Body of pancreas (tissue), 4 donors: ENCODE measurements at regions not wholly inside any gene's neighbourhood (a gene's known extent, or its start where the extent isn't known, plus 50 kb on each side); places are given as distances from the start of the nearest gene placed in this dataset.

ENCODE experiments used
- ATAC-seq: fragments of 150-250 bp; one replicate; pipeline ENCODE4 v1.9.1; 2016
- DNase-seq, 4 donors: peaks; one replicate each; pipeline ENCODE4 v3.0.0-alpha.2; 2019
- H3K27ac ChIP-seq, 4 donors: fragments of 200-600 bp; sonication (generic); 1 replicate in 3 of 4; 2 replicates in 1 of 4; pipeline versions ENCODE4 v1.5.1 to v1.6.1; 2016 to 2019; ENCODE audit warnings: mild to moderate bottlenecking in 1 of 4, mixed read lengths in 1 of 4, moderate library complexity in 1 of 4
- H3K27me3 ChIP-seq, 2 donors: fragments of 200-600 bp; sonication (generic); one replicate each; pipeline ENCODE4 v1.6.0; 2016; ENCODE audit warnings: mild to moderate bottlenecking in 1 of 2
- H3K36me3 ChIP-seq, 2 donors: fragments of 200-600 bp; sonication (generic); replicated peaks in 1 of 2; 2 replicates each; pipeline ENCODE4 v1.5.1; 2016; ENCODE audit warnings: low read depth in 2 of 2; ENCODE audit not compliant: insufficient read depth in 1 of 2
- H3K4me1 ChIP-seq: fragments of 200-600 bp; sonication (generic); one replicate; pipeline ENCODE4 v1.6.0; 2016
- H3K4me3 ChIP-seq, 2 donors: fragments of 200-600 bp; sonication (generic); 1 replicate in 1 of 2; 2 replicates in 1 of 2; pipeline ENCODE4 v1.5.1; 2016 to 2019
- H3K9me3 ChIP-seq, 3 donors: fragments of 200-600 bp; sonication (generic); 1 replicate in 2 of 3; 2 replicates in 1 of 3; pipeline ENCODE4 v1.5.1; 2016
- CTCF ChIP-seq, 7 experiments: fragments of 450-650 bp in 4 of 7; fragments of 200-600 bp in 3 of 7; sonication (generic) in 3 of 7; IDR thresholded peaks; one replicate each; pipeline ENCODE4 v1.5.1; 2016 to 2019; ENCODE audit warnings: antibody characterized with exemption in 7 of 7
- POLR2A ChIP-seq, 3 donors: fragments of 450-650 bp; IDR thresholded peaks; one replicate each; pipeline ENCODE4 v1.6.1; 2016; ENCODE audit warnings: antibody characterized with exemption in 3 of 3, mild to moderate bottlenecking in 2 of 3
- WGBS, 2 donors: methylation state at CpG; one replicate each; pipeline ENCODE4 v1.1.5; 2017; 5-methylcytosine and 5-hydroxymethylcytosine counted together
- intact Hi-C: fragments of 100-400 bp; cut with DNase I; formaldehyde crosslinking; loops from one replicate; pipeline ENCODE4 v1.15.1; 2023

GRCh38 chr9:70465904-70466303, 51.4 kb upstream of the KLF9 start:
- 85 to 91% methylated on average over 8 of the region's 8 CpGs for WGBS, 2 donors
- intact Hi-C loops: no loop called here
- TF ChIP-seq POLR2A (IDR thresholded peaks at IDR 0.05): no peak
- no peak for TF ChIP-seq CTCF (IDR thresholded peaks at IDR 0.05)

GRCh38 chr9:70465398-70465797, 50.9 kb upstream of the KLF9 start:
- Histone ChIP-seq H3K27ac (no peak overlapping the region), H3K9me3 (no peaks in the 10 kb centered on the region), H3K4me1 (peaks cover 23% of the 10 kb centered on the region), H3K4me3 (no peak overlapping the region), H3K36me3 (no peaks in the 10 kb centered on the region), H3K27me3 (no peaks in the 10 kb centered on the region)
- no peak for TF ChIP-seq POLR2A (IDR thresholded peaks at IDR 0.05)
- no peak for TF ChIP-seq CTCF (IDR thresholded peaks at IDR 0.05)
- intact Hi-C loops: no loop called here
- 86 to 88% methylated on average over 6 of the region's 6 CpGs for WGBS, 2 donors
- ATAC-seq (no peak), DNase-seq (no peak)

More at GRCh38 chr9:70465904-70466303, 51.4 kb upstream of the KLF9 start:
- Histone ChIP-seq H3K36me3 (no peaks in the 10 kb centered on the region), H3K4me3 (no peak overlapping the region), H3K27ac (no peak overlapping the region), H3K9me3 (no peaks in the 10 kb centered on the region), H3K4me1 (peaks cover 28% of the 10 kb centered on the region), H3K27me3 (no peaks in the 10 kb centered on the region)
- ATAC-seq: no peak
- DNase-seq: no peak
